Fibroblast of villous mesenchyme (primary cell): ENCODE measurements at regions not wholly inside any gene's neighbourhood (a gene's known extent, or its start where the extent isn't known, plus 50 kb on each side); places are given as distances from the start of the nearest gene placed in this dataset.
A peak's percentile ranks its signal among the peaks of the same experiment; 100 is the strongest.

ENCODE experiments used
- DNase-seq: peaks from one replicate; pipeline ENCODE4 v3.0.0-alpha.2; 2010; ENCODE audit warnings: low read depth
- H3K4me3 ChIP-seq: 2 replicates; pipeline ENCODE4 v1.5.1; 2011; ENCODE audit warnings: low read depth, mild to moderate bottlenecking, low read length
- CTCF ChIP-seq: IDR thresholded peaks from 2 replicates; pipeline ENCODE4 v1.5.1; 2012; ENCODE audit warnings: low read depth, mild to moderate bottlenecking, low read length; ENCODE audit not compliant: insufficient read depth

GRCh38 chr12:124715121-124715990, 147.9 kb upstream of the NCOR2 start:
- peak; percentile 55 for DNase-seq
- no peak overlapping the region for H3K4me3 ChIP-seq
- TF ChIP-seq CTCF, result no peak

- DNase-seq, result peak; percentile 96
- H3K4me3 ChIP-seq, result peak overlapping the region; percentile 10
- no peak for TF ChIP-seq CTCF
Observed at GRCh38 chr12:124713436-124714082, 146.1 kb upstream of the NCOR2 start.

DNA sequence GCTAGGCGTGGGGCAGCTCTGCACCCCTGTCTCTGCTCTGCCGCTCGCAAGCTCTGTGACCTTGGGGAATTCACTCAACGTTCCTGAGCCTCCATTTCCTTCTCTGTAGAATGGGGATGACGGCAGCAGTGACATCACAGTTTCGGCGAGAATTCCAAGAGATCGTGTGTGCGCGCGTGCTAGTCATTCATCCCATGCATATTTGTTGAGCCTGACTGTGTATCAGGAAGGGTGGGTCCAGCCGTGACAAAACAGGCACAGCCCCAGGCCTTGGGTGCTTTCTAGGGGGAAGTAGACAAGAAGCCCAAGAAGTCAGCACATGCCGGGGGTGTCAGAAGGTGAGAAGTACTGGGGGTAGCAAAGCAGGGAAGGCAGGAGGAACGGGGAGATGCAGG, 145.6 kb upstream of the NCOR2 start:
- no peak overlapping the region for H3K4me3 ChIP-seq
- no peak for TF ChIP-seq CTCF
- no peak for DNase-seq

DNA sequence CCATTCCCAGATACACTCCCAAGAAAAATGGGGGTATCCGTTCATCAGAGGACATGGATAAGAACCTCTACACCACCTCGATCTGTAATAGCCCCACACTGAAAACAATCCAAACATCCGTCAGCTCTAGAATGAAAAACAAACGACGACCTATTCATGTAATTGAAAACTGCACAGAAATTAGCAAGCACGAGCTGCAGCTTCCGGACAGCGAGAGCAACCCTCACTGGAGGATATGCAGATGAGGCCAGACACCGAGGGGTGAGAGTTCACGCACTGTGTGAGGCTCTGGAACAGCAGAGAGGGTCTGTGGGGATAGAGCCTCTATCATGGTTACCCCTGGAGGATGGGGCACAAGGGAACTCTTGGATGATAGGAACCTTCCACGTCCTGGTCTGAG, 143.9 kb upstream of the NCOR2 start:
- no peak for DNase-seq
- no peak overlapping the region for H3K4me3 ChIP-seq
- no peak for TF ChIP-seq CTCF

- TF ChIP-seq CTCF, result peak; percentile 49
- DNase-seq, result peak; percentile 92
- H3K4me3 ChIP-seq, result no peak overlapping the region
Observed at GRCh38 chr12:124709722-124710687, 142.6 kb upstream of the NCOR2 start.

GRCh38 chr12:124707316-124707715, 139.9 kb upstream of the NCOR2 start:
- no peak overlapping the region for H3K4me3 ChIP-seq
- no peak for TF ChIP-seq CTCF

More at GRCh38 chr12:124707316-124707715, 139.9 kb upstream of the NCOR2 start:
- no peak for DNase-seq
